HG03135 (cell line): ENCODE measurements at regions not wholly inside any gene's neighbourhood (a gene's known extent, or its start where the extent isn't known, plus 50 kb on each side); places are given as distances from the start of the nearest gene placed in this dataset.

Source experiments
- ATAC-seq: cut with Tn5 transposase; IDR thresholded peaks from one replicate; pipeline ENCODE4 v1.9.1; 2021; ENCODE audit warnings: mild to moderate bottlenecking, moderate library complexity; ENCODE audit not compliant: unreplicated experiment

GRCh38 chr5:86875539-86875938, 257.8 kb downstream of the COX7C start:
- ATAC-seq, result no peak

GRCh38 chr5:86878250-86878649, 260.5 kb downstream of the COX7C start:
- ATAC-seq, result no peak

GRCh38 chr5:86879086-86879485, 261.3 kb downstream of the COX7C start:
- no peak for ATAC-seq

- ATAC-seq, result no peak
Measured at GRCh38 chr5:86880344-86880743, 262.6 kb downstream of the COX7C start.

- peak; percentile 88 for ATAC-seq
Measured at GRCh38 chr5:86880785-86881492, 263.2 kb downstream of the COX7C start.

- ATAC-seq, result no peak
Measured at GRCh38 chr5:86881493-86882090, 263.9 kb downstream of the COX7C start.

GRCh38 chr5:86884608-86885007, 266.9 kb downstream of the COX7C start:
- no peak for ATAC-seq

- no peak for ATAC-seq
Measured at GRCh38 chr5:86885011-86885410, 267.3 kb downstream of the COX7C start.

GRCh38 chr5:86885489-86886230, 267.9 kb downstream of the COX7C start:
- no peak for ATAC-seq

- ATAC-seq, result no peak
Measured at GRCh38 chr5:86890375-86890774, 272.6 kb downstream of the COX7C start.

GRCh38 chr5:86894056-86894455, 276.3 kb downstream of the COX7C start:
- no peak for ATAC-seq

- no peak for ATAC-seq
Measured at GRCh38 chr5:86896916-86897315, 279.2 kb downstream of the COX7C start.

- no peak for ATAC-seq
Measured at GRCh38 chr5:86909418-86910295, 291.9 kb downstream of the COX7C start.

GRCh38 chr5:86917117-86917579, 299.4 kb downstream of the COX7C start:
- ATAC-seq, result no peak

GRCh38 chr5:86918246-86918645, 300.5 kb downstream of the COX7C start:
- ATAC-seq, result no peak

- no peak for ATAC-seq
Measured at GRCh38 chr5:86926033-86926432, 308.3 kb downstream of the COX7C start.

GRCh38 chr5:86929123-86929766, 311.5 kb downstream of the COX7C start:
- ATAC-seq, result no peak

GRCh38 chr5:86951761-86952160, 315.9 kb upstream of the RASA1 start:
- no peak for ATAC-seq

GRCh38 chr5:86964889-86965288, 302.8 kb upstream of the RASA1 start:
- ATAC-seq, result no peak

GRCh38 chr5:86968301-86968753, 299.4 kb upstream of the RASA1 start:
- ATAC-seq, result no peak
